IPS-20b (cell line): ENCODE measurements at regions not wholly inside any gene's neighbourhood (a gene's known extent, or its start where the extent isn't known, plus 50 kb on each side); places are given as distances from the start of the nearest gene placed in this dataset.

Source experiments
- H3K27ac ChIP-seq: one replicate; pipeline ENCODE4 v1.5.1; 2013; ENCODE audit warnings: low read length
- H3K27me3 ChIP-seq: 2 replicates; pipeline ENCODE4 v1.6.1; 2013; ENCODE audit warnings: mild to moderate bottlenecking, low read length, inconsistent platforms; ENCODE audit not compliant: insufficient read depth
- H3K36me3 ChIP-seq: 2 replicates; pipeline ENCODE4 v1.6.1; 2013; ENCODE audit warnings: low read depth, mild to moderate bottlenecking, inconsistent platforms, low read length, moderate library complexity; ENCODE audit not compliant: insufficient read depth
- H3K4me1 ChIP-seq: 2 replicates; pipeline ENCODE4 v1.6.1; 2013; ENCODE audit warnings: mild to moderate bottlenecking, control low read depth, inconsistent platforms, low read length, moderate library complexity; ENCODE audit not compliant: insufficient read depth
- H3K4me3 ChIP-seq: 2 replicates; pipeline ENCODE4 v1.5.1; 2013; ENCODE audit warnings: mild to moderate bottlenecking, low read length, inconsistent platforms
- H3K9ac ChIP-seq: 2 replicates; pipeline ENCODE4 v1.6.1; 2013; ENCODE audit warnings: low read depth, mild to moderate bottlenecking, inconsistent platforms, low read length, moderate library complexity
- H3K9me3 ChIP-seq: 2 replicates; pipeline ENCODE4 v1.6.1; 2013; ENCODE audit warnings: mild to moderate bottlenecking, low read depth, low read length, inconsistent platforms; ENCODE audit not compliant: insufficient read depth

- Histone ChIP-seq H3K4me1 (no peaks in the 10 kb centered on the region), H3K27ac (no peak overlapping the region), H3K36me3 (no peaks in the 10 kb centered on the region), H3K4me3 (no peak overlapping the region), H3K9ac (no peak overlapping the region), H3K9me3 (no peaks in the 10 kb centered on the region), H3K27me3 (no peaks in the 10 kb centered on the region)
These were observed 418.7 kb downstream of the ETNK1 start for GRCh38 chr12:23043646-23044045.

DNA sequence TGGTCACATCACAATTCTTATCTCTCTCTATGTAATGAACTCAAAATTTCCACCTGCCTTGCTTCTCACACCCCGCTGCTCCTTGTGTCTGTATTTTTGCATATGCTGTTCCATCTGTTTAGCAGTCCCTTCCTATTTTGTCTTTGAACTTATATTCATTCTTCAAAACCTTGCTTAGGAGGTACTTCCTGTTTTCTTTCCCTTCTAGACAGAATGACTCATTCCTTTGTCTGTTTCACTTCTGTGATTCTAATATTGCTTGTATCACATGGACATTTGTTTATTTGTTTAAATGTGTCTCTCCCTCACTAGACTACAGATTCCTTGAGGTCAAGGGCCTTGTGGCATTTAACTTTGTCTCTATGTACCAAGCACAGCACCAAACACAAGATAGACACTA lies 424.2 kb downstream of the ETNK1 start:
- Histone ChIP-seq H3K4me3 (no peak overlapping the region), H3K9ac (no peak overlapping the region), H3K9me3 (no peaks in the 10 kb centered on the region), H3K27ac (no peak overlapping the region), H3K27me3 (no peaks in the 10 kb centered on the region), H3K4me1 (0 out of 2 replicates have a peak, but pooled peaks cover 3% of the 10 kb centered on the region), H3K36me3 (no peaks in the 10 kb centered on the region)

GRCh38 chr12:23055004-23055403 lies 430.0 kb downstream of the ETNK1 start:
- H3K9ac ChIP-seq = no peak overlapping the region
- no peaks in the 10 kb centered on the region for H3K27me3 ChIP-seq
- no peaks in the 10 kb centered on the region for H3K4me1 ChIP-seq
- no peak overlapping the region for H3K4me3 ChIP-seq
- H3K9me3 ChIP-seq = no peaks in the 10 kb centered on the region
- no peaks in the 10 kb centered on the region for H3K36me3 ChIP-seq
- no peak overlapping the region for H3K27ac ChIP-seq

GRCh38 chr12:23057571-23057970 lies 432.6 kb downstream of the ETNK1 start:
- no peaks in the 10 kb centered on the region for H3K4me1 ChIP-seq
- H3K36me3 ChIP-seq = no peaks in the 10 kb centered on the region
- no peak overlapping the region for H3K9ac ChIP-seq
- H3K9me3 ChIP-seq = no peaks in the 10 kb centered on the region
- no peak overlapping the region for H3K27ac ChIP-seq
- no peak overlapping the region for H3K4me3 ChIP-seq
- no peaks in the 10 kb centered on the region for H3K27me3 ChIP-seq

GRCh38 chr12:23060161-23060560 lies 435.2 kb downstream of the ETNK1 start:
- Histone ChIP-seq H3K27ac (no peak overlapping the region), H3K4me1 (no peaks in the 10 kb centered on the region), H3K9me3 (no peaks in the 10 kb centered on the region), H3K36me3 (no peaks in the 10 kb centered on the region), H3K27me3 (no peaks in the 10 kb centered on the region), H3K4me3 (no peak overlapping the region), H3K9ac (no peak overlapping the region)

DNA sequence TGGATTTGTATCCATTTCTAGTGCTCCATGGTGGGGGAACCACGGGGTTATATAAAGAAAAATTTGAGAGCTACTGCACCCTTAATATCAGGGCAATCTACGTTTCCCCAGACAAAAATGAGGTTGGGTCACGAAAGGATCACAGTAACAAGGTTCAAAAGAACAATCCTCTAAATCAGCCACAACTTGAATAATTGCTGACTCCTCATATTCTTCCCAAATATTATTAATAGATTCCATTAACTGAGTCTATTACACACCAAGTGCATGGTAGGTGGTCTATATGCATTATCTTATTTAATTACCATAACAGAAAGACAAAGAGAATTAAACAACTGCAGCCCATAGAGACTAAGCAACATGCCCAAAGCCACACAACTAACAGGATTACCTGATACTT lies 438.2 kb downstream of the ETNK1 start:
- Histone ChIP-seq H3K4me1 (no peaks in the 10 kb centered on the region), H3K36me3 (no peaks in the 10 kb centered on the region), H3K27me3 (no peaks in the 10 kb centered on the region), H3K4me3 (no peak overlapping the region), H3K9ac (no peak overlapping the region), H3K9me3 (no peaks in the 10 kb centered on the region), H3K27ac (no peak overlapping the region)

GRCh38 chr12:23066095-23066494 lies 441.1 kb downstream of the ETNK1 start:
- H3K4me1 ChIP-seq = no peaks in the 10 kb centered on the region
- H3K9ac ChIP-seq = no peak overlapping the region
- no peak overlapping the region for H3K27ac ChIP-seq
- no peaks in the 10 kb centered on the region for H3K27me3 ChIP-seq
- no peak overlapping the region for H3K4me3 ChIP-seq
- H3K36me3 ChIP-seq = no peaks in the 10 kb centered on the region
- no peaks in the 10 kb centered on the region for H3K9me3 ChIP-seq

DNA sequence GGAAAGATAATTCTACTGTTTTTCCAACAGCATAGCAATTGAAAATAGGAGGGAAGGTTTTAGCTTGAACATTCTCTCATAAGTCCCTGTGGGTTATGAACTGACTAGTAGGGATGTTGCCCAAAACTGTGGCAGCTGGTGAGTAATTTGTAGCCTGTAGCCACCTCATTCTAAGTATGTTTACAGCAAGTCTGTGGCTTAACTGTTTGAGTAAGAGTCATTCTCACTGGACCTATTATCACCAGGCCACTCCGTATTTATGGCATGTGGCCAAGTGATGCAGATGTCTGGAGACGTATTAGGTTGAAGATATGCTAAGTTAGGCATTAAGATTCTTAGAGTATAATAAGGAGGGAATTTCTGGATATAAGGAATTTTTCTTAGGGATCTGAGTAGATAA lies 458.3 kb downstream of the ETNK1 start:
- H3K9ac ChIP-seq = no peak overlapping the region
- H3K27ac ChIP-seq = no peak overlapping the region
- no peaks in the 10 kb centered on the region for H3K9me3 ChIP-seq

GRCh38 chr12:23084236-23084995 lies 459.4 kb downstream of the ETNK1 start:
- no peak overlapping the region for H3K27ac ChIP-seq
- no peak overlapping the region for H3K4me3 ChIP-seq
- no peak overlapping the region for H3K9ac ChIP-seq
- H3K27me3 ChIP-seq = no peaks in the 10 kb centered on the region
- H3K4me1 ChIP-seq = no peaks in the 10 kb centered on the region
- no peaks in the 10 kb centered on the region for H3K36me3 ChIP-seq
- no peaks in the 10 kb centered on the region for H3K9me3 ChIP-seq

More for the DNA sequence above, 458.3 kb downstream of the ETNK1 start:
- H3K4me3 ChIP-seq = no peak overlapping the region
- H3K36me3 ChIP-seq = no peaks in the 10 kb centered on the region
- H3K27me3 ChIP-seq = no peaks in the 10 kb centered on the region
- no peaks in the 10 kb centered on the region for H3K4me1 ChIP-seq

GRCh38 chr12:23088594-23088993 lies 463.6 kb downstream of the ETNK1 start:
- no peak overlapping the region for H3K27ac ChIP-seq
- H3K27me3 ChIP-seq = no peaks in the 10 kb centered on the region
- no peaks in the 10 kb centered on the region for H3K9me3 ChIP-seq
- H3K4me3 ChIP-seq = no peak overlapping the region
- H3K4me1 ChIP-seq = no peaks in the 10 kb centered on the region
- no peaks in the 10 kb centered on the region for H3K36me3 ChIP-seq
- H3K9ac ChIP-seq = no peak overlapping the region

DNA sequence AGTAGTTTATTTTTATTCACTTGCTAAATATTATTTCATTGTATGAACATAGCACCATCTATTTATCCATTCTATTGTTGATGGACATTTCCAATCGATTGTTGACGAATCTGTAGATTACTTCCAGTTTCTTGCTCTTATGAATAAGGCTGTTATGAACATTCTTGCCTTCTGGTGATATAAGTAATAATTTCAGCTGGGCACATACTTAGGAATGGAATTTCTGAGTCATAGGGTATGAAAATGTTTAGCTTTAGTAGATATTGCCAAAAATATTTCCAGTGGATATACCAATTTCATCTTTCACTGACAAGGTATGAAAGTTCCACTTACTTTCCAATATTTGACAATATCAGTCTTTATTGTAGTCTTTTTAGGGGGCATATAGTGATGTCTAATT lies 468.5 kb downstream of the ETNK1 start:
- Histone ChIP-seq H3K4me3 (no peak overlapping the region), H3K9me3 (no peaks in the 10 kb centered on the region), H3K27ac (no peak overlapping the region), H3K36me3 (no peaks in the 10 kb centered on the region), H3K27me3 (no peaks in the 10 kb centered on the region), H3K9ac (no peak overlapping the region), H3K4me1 (peaks cover 2% of the 10 kb centered on the region; the same call in 1 of the 2 replicates)

- Histone ChIP-seq H3K4me3 (no peak overlapping the region), H3K9me3 (no peaks in the 10 kb centered on the region), H3K27me3 (no peaks in the 10 kb centered on the region), H3K36me3 (no peaks in the 10 kb centered on the region), H3K4me1 (peaks cover 16% of the 10 kb centered on the region; the same call in 1 of the 2 replicates), H3K27ac (no peak overlapping the region), H3K9ac (no peak overlapping the region)
These were observed 471.4 kb downstream of the ETNK1 start for GRCh38 chr12:23096321-23096720.
